ENCODE measurements at regions not wholly inside any gene's neighbourhood (a gene's known extent, or its start where the extent isn't known, plus 50 kb on each side); places are given as distances from the start of the nearest gene placed in this dataset.

DNA sequence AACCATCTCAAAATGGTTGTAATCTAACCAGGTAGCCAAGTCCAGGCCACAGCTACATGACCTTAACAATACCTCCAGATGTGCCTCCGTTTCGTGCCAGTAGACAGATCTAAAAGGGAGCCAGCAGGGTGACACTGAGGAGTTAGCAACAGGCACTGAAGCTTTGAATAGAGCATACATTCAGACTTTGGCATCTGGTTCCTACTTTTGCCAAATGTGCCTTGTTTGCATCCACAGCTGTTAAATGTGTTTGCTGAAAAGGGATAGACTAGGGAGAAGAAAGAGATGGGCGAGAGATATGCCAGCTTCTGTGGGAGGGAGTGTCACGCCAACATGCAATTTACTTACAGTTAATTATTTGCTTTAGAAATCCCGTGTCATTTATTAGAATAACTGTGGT, 1433.9 kb upstream of the CADM2 start:
- TF ChIP-seq, protein P1, sequence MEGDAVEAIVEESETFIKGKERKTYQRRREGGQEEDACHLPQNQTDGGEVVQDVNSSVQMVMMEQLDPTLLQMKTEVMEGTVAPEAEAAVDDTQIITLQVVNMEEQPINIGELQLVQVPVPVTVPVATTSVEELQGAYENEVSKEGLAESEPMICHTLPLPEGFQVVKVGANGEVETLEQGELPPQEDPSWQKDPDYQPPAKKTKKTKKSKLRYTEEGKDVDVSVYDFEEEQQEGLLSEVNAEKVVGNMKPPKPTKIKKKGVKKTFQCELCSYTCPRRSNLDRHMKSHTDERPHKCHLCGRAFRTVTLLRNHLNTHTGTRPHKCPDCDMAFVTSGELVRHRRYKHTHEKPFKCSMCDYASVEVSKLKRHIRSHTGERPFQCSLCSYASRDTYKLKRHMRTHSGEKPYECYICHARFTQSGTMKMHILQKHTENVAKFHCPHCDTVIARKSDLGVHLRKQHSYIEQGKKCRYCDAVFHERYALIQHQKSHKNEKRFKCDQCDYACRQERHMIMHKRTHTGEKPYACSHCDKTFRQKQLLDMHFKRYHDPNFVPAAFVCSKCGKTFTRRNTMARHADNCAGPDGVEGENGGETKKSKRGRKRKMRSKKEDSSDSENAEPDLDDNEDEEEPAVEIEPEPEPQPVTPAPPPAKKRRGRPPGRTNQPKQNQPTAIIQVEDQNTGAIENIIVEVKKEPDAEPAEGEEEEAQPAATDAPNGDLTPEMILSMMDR (IDR thresholded peaks at IDR 0.05; ENCODE audit: low read depth, low read length, poor library complexity, severe bottlenecking), result no peak
- TF ChIP-seq EZH2phosphoT487 (IDR thresholded peaks at IDR 0.05; ENCODE audit: borderline replicate concordance, low read length), result no peak

Measured in DOHH2 (cell line).